Effector memory CD4-positive, alpha-beta T cell (primary cell): ENCODE measurements at regions not wholly inside any gene's neighbourhood (a gene's known extent, or its start where the extent isn't known, plus 50 kb on each side); places are given as distances from the start of the nearest gene placed in this dataset.

ENCODE experiments used
- DNase-seq, 3 donors: peaks; one replicate each; pipeline ENCODE4 v3.0.0-alpha.2; 2020
- H3K27ac ChIP-seq: 2 replicates; pipeline ENCODE4 v1.7.0; 2013; ENCODE audit warnings: mild to moderate bottlenecking, low read length, moderate library complexity; ENCODE audit not compliant: insufficient read depth, poor library complexity, severe bottlenecking
- H3K27me3 ChIP-seq: replicated peaks from 2 replicates; pipeline ENCODE4 v1.7.0; 2013; ENCODE audit warnings: mild to moderate bottlenecking, low read length; ENCODE audit not compliant: insufficient read depth, control insufficient read depth, poor library complexity, severe bottlenecking
- H3K36me3 ChIP-seq: 2 replicates; pipeline ENCODE4 v1.7.0; 2013; ENCODE audit warnings: mild to moderate bottlenecking, low read length, moderate library complexity; ENCODE audit not compliant: control insufficient read depth, insufficient read depth
- H3K4me1 ChIP-seq: 2 replicates; pipeline ENCODE4 v1.7.0; 2013; ENCODE audit warnings: low read length, mild to moderate bottlenecking; ENCODE audit not compliant: control insufficient read depth, insufficient read depth, poor library complexity, severe bottlenecking
- H3K4me3 ChIP-seq: 2 replicates; pipeline ENCODE4 v1.7.0; 2013; ENCODE audit warnings: low read length, low read depth, mild to moderate bottlenecking; ENCODE audit not compliant: insufficient read depth, poor library complexity, severe bottlenecking
- H3K9me3 ChIP-seq: 2 replicates; pipeline ENCODE4 v1.7.0; 2013; ENCODE audit warnings: mild to moderate bottlenecking, low read length, moderate library complexity; ENCODE audit not compliant: control insufficient read depth

DNA sequence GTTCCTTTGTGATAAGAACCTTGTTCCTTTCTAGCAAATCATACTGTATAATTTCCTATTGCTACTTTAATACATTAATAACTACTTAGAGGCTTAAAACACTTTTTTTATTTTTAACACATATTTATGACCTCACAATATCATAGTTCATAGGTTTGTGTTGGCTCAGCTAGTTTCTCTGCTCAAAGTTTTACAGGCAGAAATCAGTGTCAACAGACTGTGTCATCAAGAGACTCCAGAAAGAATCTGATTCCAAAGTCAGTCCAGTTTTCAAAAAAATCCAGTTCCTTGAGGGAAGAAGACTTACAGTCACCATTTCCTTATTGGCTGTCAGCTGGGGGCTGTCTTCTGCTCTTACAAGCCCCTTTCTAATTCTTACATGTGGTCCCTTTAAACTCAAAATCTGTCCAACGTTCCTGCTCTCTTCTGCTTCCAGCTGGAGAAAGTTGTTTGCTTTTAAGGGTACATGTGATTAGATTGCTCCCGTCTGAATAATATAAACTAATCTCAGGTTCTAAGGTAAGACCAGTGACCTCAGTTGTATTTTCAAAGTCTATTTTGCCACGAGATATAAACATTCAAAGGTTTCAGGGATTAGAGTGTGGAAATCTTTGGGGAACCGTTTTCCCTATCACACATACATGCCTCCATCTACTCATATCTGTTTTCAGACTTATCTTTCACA, 267.3 kb upstream of the SLITRK5 start:
- H3K9me3 ChIP-seq, result no peaks in the 10 kb centered on the region
- no peak for DNase-seq
- no peak overlapping the region for H3K4me3 ChIP-seq
- H3K4me1 ChIP-seq, result no peaks in the 10 kb centered on the region
- no peaks in the 10 kb centered on the region for H3K36me3 ChIP-seq
- no peak overlapping the region for H3K27ac ChIP-seq
- H3K27me3 ChIP-seq, result no peaks in the 10 kb centered on the region

DNA sequence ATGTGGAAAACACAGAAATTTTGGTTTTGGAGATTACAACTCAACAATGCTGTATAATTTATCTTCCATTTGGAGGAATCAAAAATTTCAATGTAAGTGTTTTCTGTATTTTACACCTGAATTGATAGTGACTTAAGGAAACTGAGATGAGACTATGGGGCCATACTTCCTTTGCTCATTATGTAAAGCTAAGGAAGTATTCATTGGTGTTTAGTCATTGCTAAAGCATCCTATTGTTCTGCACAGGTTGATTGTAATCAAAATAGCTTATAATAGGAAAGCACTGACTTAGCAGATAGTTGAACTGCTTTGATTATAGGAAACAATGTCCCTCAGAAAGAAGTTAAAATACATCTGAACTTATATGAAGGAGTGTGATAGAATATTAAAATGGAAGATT, 244.4 kb upstream of the SLITRK5 start:
- Histone ChIP-seq H3K4me3 (no peak overlapping the region), H3K27ac (no peak overlapping the region), H3K36me3 (no peaks in the 10 kb centered on the region), H3K9me3 (no peaks in the 10 kb centered on the region), H3K27me3 (no peaks in the 10 kb centered on the region), H3K4me1 (no peaks in the 10 kb centered on the region)
- DNase-seq, result no peak

DNA sequence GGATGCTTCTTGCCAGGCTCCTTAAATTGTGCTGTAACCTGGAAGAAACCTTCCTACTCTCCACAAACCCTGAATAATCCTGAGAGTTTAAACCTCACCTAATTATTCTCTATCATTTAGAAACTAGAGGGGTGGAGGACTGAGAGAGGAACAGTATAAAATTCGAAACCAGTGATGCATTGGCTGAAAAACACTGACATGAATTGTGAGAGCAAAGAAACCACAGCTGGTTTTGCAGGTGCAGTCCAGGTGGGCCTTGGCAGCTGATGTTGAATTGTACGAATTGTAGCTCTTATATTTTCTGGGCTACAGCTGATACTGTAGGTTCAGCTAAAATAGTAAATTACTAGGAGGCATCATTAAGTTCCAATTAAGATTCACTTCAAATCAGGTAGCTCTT, 227.0 kb upstream of the SLITRK5 start:
- Histone ChIP-seq H3K27ac (no peak overlapping the region), H3K4me1 (no peaks in the 10 kb centered on the region), H3K9me3 (no peaks in the 10 kb centered on the region), H3K36me3 (no peaks in the 10 kb centered on the region), H3K27me3 (no peaks in the 10 kb centered on the region), H3K4me3 (no peak overlapping the region)
- no peak for DNase-seq

DNA sequence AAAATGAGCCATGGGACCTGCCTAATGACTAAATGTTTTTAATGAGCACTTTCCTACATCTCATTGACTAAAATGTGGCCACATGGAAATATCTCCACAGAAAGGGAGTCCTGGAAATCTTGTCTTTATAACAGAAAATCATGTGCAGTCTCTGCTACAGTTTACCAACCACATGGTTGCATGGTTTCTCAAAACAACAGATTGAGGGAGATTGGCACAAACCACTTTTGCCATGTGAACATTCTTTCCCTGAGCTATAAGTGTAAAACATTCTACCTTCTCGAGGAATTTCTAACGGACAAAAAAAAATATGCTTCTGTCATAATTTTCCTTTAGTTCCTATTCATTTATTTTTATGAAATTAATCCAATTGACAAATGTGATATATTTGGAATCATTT, 218.9 kb upstream of the SLITRK5 start:
- Histone ChIP-seq H3K4me3 (no peak overlapping the region), H3K27me3 (no peaks in the 10 kb centered on the region), H3K9me3 (no peaks in the 10 kb centered on the region), H3K36me3 (no peaks in the 10 kb centered on the region), H3K27ac (no peak overlapping the region), H3K4me1 (no peaks in the 10 kb centered on the region)
- no peak for DNase-seq

DNA sequence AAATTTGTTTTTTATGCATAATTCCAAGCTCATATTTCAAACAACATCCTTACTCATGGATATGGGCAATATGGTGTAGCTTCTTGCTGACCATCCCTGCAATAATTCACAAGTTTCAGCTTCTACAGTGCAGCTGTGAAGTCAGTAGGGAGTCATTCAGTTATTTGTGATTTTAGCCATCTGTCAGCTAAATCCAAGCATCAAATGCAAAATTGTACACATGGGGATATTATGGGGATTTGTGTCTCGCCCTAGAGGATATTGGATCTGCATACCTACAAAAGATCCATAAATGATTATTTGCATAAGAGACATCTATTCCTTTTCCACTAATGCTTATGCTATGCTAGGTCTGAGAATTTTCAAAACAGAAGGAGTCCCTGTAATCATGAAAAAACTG, 217.9 kb upstream of the SLITRK5 start:
- DNase-seq, result no peak
- no peaks in the 10 kb centered on the region for H3K36me3 ChIP-seq
- no peak overlapping the region for H3K27ac ChIP-seq
- H3K4me1 ChIP-seq, result no peaks in the 10 kb centered on the region
- no peaks in the 10 kb centered on the region for H3K9me3 ChIP-seq
- no peaks in the 10 kb centered on the region for H3K27me3 ChIP-seq
- no peak overlapping the region for H3K4me3 ChIP-seq

DNA sequence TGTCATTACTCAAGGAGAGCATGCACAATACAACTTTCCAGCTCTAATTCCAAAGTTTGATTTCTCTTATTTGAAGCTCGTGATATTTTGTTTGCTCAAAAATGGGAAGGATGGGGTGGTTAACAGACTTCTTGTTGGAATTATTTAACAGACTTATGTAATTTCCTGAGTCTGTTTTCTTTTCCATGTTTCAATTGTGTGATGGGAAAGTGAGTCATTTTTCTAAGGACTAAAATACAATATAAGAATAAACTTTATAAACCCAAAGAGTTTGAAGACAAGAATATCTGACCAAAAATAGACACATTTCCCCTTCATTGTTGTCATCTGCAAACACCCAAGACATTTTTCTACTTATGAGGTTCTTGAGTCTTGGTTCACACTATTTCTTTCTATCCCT, 211.8 kb upstream of the SLITRK5 start:
- no peak for DNase-seq
- Histone ChIP-seq H3K36me3 (no peaks in the 10 kb centered on the region), H3K9me3 (peaks cover 2% of the 10 kb centered on the region), H3K4me3 (no peak overlapping the region), H3K4me1 (no peaks in the 10 kb centered on the region), H3K27ac (no peak overlapping the region), H3K27me3 (no peaks in the 10 kb centered on the region)

DNA sequence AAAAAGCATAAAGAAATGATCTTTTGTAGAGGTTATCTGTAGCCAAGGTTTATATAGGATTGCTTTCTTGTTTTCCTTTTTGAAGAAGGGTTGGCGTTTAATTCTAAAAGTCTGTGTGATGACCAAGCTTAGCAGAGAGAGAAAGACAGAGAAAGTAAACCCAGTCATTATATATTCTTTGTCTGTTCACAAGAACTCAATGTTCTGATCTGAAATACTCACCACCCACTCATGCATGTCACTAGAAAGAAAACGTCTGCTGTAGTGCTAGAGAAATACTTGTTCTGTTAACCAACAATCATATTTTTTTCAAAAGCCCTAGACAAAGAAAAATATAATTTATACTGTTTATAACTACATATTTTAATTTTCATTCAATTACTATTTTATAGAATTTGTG, 173.7 kb upstream of the SLITRK5 start:
- Histone ChIP-seq H3K9me3 (no peaks in the 10 kb centered on the region), H3K4me1 (no peaks in the 10 kb centered on the region), H3K36me3 (no peaks in the 10 kb centered on the region), H3K27me3 (no peaks in the 10 kb centered on the region), H3K27ac (no peak overlapping the region), H3K4me3 (no peak overlapping the region)
- DNase-seq, result no peak

DNA sequence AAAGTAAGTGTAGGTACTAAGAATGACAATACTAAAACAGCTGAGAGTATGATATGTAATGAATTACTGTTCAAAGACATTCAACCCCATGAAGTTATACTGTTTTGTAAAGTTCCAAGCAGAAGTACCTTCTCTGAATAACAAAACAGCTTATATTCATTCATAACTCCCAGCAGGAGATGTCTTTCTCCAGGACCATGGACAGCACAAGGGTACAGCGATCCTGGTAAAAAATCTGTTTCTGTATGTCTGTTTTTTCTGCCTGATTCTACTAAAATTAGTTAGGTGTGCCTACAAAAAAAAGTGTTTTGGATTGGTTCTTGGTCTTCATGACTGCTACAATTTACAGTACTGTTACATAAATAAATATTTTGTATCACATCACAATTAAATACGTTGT, 172.5 kb upstream of the SLITRK5 start:
- DNase-seq, result no peak
- no peaks in the 10 kb centered on the region for H3K9me3 ChIP-seq
- H3K36me3 ChIP-seq, result no peaks in the 10 kb centered on the region
- H3K4me1 ChIP-seq, result no peaks in the 10 kb centered on the region
- no peak overlapping the region for H3K27ac ChIP-seq
- H3K27me3 ChIP-seq, result no peaks in the 10 kb centered on the region
- no peak overlapping the region for H3K4me3 ChIP-seq

DNA sequence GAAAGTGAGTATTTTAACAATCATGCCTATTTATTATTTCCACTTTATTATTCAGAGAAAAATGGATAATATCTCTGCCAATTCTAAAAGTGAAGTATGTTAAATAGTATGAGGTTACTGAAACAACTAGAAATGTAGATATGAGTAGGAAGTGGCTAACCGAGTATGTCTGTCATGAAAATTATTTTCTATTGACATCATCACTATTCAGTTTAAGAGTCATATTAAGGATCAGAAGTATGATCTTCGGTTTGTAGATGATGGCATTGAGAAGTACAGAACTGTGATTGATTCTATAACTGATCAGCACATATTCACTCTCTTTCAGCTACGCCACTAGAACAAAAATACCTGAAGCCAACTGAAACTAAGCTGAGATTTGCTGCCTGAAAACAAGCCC, 146.4 kb upstream of the SLITRK5 start:
- Histone ChIP-seq H3K4me1 (no peaks in the 10 kb centered on the region), H3K36me3 (no peaks in the 10 kb centered on the region), H3K27ac (no peak overlapping the region), H3K27me3 (no peaks in the 10 kb centered on the region), H3K4me3 (no peak overlapping the region), H3K9me3 (no peaks in the 10 kb centered on the region)
- DNase-seq, result no peak

DNA sequence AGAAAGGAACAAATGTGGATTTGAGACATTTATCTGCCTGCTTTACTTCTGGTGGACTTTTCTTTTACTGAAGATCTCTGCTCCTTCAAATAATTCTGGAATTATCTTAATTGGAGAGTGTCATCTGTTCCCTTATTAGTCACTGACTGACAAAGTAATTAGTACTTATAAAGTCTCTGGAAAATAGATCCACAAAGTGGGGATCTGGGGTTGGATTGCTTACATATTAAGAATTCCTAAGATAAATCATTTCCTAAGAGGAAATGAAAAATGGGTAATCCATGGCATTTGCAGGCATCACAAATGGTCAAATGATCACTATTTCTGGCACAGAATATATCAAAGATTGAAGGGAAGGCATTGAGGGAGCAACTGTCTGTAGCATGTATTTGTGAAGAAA, 137.4 kb upstream of the SLITRK5 start:
- H3K27me3 ChIP-seq, result no peaks in the 10 kb centered on the region
- no peak overlapping the region for H3K27ac ChIP-seq

More for the DNA sequence above, 137.4 kb upstream of the SLITRK5 start:
- H3K4me3 ChIP-seq, result no peak overlapping the region
- H3K36me3 ChIP-seq, result no peaks in the 10 kb centered on the region
- no peak for DNase-seq
- no peaks in the 10 kb centered on the region for H3K4me1 ChIP-seq
- no peaks in the 10 kb centered on the region for H3K9me3 ChIP-seq
